Right forelimb (tissue), 1 donor: ENCODE measurements at regions not wholly inside any gene's neighbourhood (a gene's known extent, or its start where the extent isn't known, plus 50 kb on each side); places are given as distances from the start of the nearest gene placed in this dataset.

ENCODE experiments used
- DNase-seq: peaks from one replicate; pipeline ENCODE4 v3.0.0-alpha.2; 2018

DNA sequence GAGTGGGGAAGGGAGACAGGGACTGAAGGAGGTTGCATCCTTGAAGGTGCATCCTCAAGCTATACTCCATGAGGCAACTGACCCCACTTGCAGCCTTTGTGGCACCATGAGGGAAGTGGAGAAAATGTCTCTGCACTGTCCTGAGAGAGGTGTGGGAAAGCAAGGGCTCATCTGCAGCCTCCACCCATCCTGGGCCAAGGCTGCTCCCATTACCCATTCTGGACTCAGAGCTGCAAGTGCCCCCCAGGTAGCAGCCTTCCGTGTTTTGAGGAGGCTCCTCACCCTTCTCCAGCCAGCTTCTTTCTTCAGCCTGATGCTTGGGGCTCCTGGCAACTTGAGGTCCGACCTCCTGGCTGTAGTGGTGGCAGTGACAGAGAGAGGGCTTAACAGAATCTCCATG is 294.6 kb downstream of the CDH26 start:
- no peak for DNase-seq

DNA sequence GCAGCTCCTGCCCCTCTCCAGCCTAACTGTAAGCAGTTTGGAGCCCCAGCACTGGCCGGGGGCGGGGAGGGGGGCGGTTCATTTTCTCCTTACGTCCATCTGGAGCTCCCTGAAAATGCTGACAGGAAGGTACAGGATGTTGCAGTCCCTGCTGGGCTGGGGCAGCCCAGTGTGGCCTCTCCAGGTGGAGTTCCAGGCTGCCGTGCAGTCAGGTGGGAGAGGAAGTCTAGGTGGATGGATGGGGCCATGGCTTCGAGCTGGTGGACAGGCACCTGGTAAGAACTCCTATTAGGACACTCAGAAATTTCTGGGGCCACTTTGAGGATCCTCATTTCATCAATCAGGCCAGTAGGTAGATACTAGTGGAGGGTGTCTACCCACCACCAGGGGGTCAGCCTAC is 295.2 kb downstream of the CDH26 start:
- no peak for DNase-seq

DNA sequence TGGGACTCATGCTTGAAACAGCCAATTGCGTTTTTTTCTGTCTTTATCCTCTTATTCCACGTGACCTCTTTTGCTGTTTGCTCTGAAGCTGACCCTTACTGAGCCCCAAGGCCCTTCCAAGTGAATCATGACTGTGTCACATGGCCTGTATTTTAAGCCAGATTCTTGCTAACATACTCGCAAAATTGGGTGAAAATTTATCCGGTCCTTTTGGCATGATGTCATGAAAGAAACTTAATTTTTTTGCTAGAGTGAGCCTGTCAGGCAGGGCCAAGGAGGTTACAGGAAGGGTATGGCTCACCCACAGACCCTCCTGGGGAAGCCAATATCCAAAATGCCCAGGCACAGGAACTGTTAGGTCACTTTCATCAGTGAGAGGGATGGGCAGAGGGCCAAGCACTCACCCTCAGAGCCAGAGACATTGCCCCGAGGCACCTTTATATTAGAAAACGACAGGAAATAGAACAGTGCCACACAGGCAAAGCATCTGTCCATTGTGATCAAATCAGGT is 296.7 kb downstream of the CDH26 start:
- no peak for DNase-seq

DNA sequence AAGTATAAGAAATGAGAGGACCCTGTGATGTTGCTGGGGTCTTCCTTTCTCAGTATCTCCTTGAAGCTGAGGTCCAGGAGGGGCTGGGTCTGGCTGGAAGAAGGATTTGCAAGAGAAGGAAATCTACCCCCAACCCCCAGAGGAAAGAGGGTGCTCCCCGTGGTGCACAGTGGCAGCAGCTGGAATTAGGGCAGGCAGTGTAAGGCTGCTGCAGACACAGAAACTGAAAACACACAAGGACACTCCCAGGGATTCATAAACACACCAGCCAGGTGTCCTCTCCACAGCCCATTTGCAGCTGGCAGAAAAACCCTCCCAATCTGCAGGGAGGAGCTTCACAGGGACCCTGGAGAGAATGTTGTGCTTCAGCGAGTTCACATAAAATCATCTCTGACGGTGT is 297.2 kb downstream of the CDH26 start:
- DNase-seq, result no peak

DNA sequence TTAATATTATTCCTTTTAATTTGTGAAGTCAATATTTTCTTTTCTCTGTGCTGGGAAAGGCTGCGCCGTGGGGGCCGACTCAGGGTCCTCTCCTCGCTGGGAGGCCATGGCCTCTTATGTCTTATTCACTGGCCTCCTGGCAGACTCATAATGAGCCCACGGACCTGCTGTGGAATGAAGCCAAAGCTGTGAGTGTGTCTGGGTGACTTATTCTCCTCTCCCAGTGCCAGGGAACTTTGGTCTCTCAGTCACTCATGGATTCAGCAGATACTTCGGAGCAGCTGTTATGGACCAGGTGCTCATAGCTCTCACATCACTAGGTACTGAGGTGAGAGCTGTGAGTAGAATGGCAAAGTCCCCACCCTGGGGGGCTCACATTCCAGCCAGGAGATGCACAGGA is 297.6 kb downstream of the CDH26 start:
- DNase-seq, result no peak

DNA sequence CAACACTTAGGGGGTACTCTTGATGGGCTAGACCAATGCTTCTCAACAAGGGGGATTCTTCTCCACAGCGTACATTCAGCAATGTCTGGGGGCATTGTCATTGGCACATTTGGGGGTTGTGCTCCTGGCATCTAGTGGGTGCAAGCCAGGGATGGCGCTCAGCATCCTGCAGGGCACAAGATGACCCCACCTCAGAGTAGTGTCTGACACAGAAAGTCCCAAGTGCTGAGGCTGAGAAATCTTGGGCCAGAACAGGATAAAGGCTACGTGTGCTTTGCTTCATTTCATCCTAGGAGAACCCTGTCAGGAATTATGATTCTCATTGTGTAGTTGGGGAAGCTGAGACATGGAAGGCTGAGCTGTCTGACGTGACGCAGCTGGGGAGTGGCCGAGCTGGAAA is 298.6 kb downstream of the CDH26 start:
- no peak for DNase-seq

DNA sequence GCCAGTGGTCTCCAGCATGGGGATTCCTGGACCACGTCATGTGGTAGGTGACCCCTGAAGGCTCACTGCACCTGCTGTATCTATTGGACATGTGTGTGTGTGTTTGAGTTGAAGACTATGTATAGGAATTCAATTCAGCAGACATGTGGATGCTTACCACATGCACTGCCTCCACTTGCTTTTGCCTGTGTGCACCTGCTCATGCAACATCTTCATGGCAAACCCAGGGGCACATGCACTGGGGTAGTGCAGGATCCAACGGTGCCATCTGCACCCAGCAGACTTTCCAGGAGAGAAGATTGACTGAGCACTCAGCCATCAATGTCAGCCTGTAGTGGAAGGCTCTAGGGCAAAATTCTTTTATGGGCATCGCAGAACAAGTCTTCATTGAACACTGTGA is 299.4 kb downstream of the CDH26 start:
- DNase-seq, result no peak

DNA sequence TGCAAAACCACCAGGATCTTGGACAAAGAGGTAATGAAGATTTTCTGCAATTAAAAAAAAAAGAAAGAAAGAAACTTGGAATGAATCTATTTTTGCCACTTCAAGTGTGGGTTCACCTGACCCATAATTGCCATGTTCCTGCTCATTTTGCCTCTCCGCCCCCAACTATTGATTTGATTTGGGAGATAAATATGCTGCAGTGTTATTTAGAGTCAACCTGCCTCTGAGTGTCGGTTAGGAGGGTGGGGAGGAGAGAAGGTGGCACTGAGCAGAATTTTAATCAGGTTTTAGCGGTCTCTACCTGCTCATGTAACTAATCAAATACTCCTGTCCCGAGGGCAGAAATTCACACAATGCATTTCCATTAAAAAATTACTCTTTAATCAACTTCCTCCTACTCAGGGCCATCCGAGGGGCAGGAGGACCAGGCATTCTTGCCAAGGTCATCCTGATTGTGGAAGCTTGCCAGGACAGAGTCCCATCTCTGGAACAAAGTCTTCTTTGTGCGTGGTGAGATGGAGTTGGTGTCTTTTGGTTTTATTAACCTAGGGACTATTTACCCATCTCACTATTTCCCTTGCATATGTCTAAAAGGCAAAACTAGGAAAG is 300.1 kb downstream of the CDH26 start:
- DNase-seq, result no peak

DNA sequence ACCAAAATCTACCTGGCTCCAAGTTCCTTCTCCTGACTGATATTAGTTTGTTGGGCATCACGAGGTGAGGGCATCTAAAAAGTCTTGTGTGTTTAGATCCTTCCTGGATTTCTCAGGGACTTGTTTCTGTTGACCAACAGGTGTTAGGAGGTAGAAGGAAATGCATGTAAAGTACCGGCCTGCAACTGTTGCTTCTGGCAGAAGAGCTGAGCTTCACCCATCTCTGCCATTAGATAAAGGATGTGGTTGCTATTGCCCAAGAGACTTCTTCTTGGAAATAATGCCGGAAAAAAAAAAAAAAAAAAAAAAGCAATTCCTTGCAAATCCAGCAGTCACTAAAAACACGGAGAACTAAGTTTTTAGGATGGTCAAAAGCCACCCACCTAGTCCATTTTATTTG is 303.1 kb downstream of the CDH26 start:
- DNase-seq, result no peak

DNA sequence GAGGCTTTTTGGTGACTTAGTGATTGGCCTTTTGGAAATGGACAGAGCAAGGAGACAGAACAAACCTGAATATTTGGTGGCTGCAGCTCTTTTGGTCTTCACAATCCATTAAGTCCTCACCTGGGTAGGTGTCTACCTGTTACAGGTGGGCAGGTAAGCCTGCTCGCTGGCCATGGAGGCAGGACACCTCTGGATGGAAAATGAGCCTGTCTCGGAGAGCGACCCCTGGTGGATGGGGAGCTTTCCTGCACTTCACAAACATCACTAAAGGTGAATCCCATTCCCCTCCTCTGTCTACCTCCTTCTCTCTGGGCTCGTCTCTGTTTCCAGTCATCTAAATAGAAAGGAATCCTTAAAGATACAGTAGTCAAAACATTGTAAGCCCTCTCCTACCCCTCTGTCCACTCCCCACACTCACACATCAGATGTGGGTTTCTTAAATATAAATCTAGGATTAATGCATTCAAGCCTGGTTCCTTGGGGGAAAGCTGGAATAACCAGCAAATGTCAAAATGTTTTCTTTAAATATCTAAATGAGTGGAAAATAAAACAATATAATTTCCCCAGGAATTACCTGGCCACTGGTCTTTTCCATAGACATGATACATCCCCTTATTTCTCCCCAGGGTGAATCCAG is 304.9 kb downstream of the CDH26 start:
- DNase-seq, result no peak

DNA sequence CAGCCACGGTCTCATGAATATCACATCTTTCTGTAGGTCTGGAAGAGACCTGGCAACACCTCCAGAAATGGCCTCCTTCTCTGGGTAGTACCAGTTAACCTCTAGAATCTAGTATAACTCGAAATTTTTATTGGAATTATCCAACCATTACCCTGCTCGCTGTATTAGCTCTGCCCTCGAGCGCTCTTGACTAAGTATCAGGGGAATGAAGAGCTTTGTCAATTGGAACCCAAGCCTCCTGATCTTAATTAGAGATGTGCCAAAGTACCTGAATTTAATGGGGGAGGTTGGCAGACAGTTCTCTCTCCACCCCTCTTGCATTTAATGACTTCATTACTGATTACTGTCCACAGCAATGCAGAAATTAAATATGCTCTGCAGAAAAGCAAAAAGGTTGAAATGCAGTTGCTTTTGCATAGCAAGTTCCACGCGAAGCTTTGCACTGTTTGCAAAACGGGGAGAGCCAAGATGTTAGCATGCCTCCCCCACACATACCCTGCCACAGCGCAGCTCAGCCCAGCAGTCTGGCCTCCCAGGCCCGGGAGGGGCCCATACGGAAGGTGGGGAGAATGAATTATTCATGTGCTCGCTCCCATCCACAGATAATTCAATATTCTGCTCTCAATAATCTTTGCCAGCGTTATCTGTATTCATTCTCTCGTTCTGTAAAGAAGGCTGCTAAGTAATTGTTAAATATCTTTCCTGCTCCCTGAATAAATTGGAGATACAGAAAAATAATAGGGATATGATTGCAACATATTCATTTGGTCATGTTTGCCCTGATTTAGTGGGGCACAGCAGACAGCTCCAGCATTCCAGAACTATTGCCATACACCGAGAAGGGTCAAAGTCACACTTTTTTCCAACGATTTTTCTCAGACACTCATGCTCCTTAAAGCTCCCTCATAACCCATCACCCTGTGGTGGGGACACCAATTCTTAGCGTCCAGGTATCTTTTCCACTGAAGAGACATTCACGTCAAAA is 305.8 kb downstream of the CDH26 start:
- no peak for DNase-seq

DNA sequence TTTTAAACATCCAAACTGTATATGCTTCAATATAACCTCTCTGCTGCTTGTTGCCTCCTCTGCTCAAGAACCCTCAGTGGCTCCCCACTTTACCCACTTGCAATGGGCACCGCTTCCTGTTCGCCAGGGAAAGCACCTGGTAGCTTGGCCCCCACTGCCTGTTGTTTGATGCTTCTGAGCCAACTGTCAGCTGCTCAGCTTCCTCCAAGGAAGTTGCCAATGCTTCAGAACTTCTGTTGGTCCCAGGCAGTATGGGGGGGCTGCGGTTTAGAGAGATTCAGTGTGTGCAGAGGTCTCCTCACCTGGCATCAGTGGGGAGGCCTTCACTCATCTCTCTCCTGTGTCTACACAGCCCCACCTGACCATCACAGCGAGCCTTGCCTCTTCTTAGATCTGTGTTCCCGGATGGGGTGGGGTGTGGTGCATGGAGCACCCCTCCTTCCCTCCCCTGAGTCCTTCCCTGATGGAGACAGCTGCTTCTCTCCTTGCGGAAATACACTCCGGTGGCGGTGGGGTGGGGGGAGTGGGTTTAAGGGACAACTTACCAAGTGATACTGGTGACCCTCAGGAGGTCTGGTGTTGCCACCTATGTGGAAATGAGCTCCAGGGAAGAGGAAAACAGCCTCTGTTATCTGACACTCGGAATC is 308.1 kb downstream of the CDH26 start:
- no peak for DNase-seq

DNA sequence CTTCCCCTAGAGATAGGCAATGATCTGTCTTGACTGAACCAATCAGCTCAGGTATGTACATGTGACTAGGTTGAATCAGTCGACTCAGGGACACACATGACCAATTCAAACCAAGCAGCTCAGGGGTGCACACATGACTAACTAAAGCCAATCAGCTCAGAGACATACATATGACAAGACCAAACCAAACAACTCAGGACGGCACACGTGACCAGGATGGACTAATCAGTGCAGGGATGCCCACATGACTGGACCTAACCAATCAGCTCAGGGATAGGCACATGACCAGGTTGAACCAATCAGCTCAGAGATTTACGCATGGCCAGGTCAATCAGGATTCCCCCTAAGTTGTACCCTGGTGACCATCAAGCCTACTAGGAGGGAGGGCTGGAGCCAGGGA is 310.3 kb downstream of the CDH26 start:
- DNase-seq, result no peak

DNA sequence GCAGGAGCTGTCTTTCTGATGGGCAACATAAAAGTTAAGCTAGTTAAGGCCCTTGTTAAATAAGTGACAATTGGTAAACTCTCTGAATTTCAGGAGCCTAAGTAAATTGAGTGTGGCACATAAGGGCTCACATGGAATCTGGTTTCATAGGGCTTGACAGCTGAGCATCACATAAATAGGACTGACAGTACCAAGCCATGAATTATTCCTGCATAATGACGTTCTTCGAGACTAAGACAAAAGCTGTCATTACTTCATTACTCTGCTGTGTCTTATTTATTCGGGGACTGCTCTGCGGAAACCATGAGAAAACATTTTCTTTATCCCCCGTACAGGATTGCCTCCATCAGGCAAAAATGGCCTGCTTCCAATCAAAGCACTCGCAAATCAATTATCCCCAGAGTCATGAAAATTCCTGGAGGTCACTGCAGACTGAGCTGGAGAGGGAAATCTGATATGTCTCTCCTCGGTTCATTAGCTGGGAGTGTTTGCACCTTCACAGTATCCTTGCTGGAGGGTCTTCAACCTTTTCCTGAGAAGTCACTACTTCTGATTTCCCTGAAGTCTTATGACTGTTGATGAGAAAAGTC is 311.4 kb downstream of the CDH26 start:
- no peak for DNase-seq

DNA sequence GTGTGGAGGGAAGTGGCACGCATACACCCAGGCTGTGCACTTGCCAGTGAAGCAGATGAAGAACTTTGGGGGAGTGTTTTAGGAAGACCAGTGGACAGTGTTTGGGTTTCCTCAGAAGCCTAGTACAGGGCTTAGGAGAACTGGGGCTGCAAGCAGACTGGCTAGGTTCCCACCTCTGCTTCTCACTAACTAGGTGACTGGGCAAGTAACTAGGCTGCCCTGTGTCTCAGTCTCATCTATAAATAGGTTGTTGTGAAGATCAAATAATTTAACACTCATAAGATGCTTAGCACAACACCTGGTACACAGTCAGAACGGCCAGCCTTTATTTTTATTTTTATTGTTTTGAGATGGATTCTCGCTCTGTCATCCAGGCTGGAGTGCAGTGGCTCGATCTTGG is 312.1 kb downstream of the CDH26 start:
- DNase-seq, result no peak

DNA sequence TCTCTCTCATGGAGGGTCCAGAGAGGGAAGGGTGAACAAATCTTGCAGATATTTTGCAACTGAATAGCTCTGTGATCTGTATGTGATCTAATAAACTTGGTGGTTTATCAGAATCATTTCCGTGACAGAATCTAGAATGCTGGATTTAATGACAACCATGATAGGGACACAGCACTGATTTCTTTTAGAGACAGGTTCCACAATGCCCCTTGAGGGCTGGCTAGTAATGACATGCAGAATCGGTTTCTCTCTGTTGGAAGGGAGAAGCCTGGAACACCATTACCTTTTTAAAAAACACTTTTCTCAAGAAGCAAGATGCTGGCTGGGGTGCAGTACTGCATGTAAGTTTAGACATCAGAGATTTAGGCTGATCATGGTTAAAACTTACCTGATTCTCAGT is 313.4 kb downstream of the CDH26 start:
- DNase-seq, result no peak

DNA sequence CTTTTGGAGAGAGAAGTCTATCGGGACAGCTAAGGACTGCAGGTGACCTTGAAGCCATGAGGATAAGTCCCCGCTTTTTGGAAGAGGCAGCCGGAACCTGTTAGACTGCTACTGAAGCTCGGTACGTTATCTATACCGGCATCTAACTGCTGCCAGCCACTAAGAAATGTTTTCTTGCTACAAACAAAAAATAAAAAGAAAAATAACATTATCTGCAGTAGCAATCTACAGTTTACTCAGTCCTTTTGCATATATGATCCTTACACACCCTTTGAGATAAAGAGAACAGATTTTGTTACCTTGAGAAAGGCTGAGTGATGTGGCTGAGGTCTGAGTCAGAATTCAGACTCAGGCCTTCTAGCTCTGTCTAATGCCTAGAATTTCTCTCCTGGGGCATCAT is 314.6 kb downstream of the CDH26 start:
- no peak for DNase-seq

DNA sequence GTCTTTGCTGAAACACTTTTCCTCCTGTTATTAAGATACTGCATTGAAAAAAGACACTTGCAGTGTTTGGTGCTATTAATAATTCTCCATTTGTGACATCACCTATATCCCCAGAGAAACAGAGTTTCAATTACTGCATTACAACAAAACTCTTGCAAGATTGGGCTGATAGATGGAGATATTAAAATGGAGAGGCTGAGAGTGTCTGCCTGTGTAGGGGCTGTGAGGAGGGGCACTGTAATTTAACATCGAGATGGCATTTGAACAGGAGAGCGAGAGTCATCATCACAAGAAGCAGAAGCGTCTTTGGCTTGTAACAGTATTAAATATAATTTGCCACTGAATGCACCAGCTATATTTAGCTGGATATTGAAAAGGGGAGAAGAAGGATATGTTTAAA is 316.5 kb downstream of the CDH26 start:
- no peak for DNase-seq

DNA sequence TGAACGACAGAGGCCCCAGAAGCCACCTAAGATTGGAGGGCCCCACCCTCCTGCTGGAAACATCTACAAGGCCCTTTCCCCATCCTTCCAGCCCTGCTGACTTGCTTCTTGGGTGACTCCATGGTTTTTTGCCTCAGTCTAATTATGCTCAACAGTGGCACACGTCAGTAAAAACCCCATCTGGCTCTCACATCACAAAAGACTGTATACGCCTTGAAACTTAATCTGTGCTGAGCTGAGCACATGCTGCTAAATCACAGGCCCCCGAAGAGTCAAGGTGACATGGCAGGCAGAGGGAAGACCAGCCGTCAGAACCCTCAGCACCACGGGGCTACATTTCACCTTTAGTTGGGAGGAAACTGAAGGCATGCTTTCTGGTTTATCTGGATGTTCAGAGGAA is 323.1 kb downstream of the CDH26 start:
- no peak for DNase-seq

DNA sequence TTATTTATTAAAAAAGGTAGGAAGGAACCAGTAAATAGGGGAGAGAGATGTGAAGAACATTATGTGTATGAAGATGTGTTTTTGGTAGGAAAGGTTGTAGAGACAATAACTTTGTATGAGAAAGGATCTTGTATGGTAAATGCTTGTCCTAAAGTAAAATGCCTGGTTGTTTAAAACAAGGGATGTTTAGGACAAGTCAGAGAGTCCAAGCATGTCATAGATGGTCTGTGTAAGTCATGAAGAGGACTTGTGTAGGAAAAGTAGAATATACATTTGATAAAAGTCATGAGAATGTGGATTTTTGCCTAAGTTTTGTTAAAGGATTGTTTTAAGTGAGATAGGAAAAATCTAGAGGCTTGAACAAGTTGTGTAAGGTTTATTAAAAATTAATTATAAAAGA is 325.1 kb downstream of the CDH26 start:
- no peak for DNase-seq

DNA sequence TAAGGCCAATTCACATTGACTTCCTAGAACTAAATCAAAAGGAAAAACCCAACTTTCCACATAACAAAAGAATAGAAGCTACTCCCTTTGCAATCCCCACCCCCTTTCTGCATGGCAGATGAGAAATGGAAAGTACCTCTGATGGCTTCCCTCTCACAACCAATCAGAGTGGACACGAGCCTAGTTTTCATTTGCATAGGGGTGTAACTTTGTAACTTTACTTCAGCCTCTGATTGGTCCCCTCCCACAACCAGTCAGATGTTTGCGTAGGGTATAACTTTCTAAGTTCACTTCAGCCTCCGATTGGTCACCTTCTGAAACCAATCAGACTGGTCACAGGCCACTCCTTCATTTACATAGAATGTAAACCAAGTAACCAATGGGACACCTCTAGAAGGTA is 328.5 kb downstream of the CDH26 start:
- DNase-seq, result no peak

DNA sequence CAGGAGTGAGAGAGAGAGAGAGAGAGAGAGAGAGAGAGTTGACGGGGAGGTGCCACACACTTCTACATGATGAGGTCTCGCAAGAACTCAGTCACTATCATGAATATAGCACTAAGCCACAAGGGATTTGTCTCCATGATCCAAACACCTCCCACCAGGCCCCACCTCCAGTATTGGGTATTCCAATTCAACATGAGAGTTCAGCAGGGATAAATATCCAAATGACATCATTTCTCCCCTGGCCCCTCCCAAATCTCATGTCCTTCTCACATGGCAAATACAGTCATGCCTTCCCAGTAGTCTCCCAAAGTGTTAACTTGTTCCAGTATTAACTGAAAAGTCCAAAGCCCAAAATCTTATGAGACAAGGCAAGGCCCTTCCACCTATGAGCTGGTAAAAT is 330.7 kb downstream of the CDH26 start:
- no peak for DNase-seq

DNA sequence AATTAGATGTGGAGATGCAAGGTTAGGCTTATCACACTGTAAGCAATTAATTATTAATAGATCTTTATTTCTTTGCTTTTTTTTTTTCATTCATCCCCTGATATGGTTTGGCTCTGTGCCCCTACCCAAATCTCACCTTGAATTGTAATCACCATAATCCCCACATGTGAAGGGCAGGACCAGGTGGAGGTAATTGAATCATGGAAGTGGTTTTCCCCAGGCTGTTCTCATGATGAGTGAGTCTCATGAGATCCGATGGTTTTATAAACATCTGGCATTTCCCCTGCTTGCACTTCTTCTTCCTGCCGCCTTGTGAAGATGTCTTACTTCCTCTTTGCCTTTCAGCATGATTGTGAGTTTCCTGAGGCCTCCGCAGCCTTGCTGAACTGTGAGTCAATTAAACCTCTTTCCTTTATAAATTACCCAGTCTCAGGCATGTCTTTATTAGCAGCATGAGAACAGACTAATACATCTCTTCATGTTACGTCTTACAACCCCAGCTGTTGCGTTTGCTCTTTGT is 333.8 kb downstream of the CDH26 start:
- no peak for DNase-seq
